ENCODE measurements at regions not wholly inside any gene's neighbourhood (a gene's known extent, or its start where the extent isn't known, plus 50 kb on each side); places are given as distances from the start of the nearest gene placed in this dataset.

GRCh38 chr1:98048751-98049325 lies 128.0 kb upstream of the DPYD start:
- TF ChIP-seq, protein P1, sequence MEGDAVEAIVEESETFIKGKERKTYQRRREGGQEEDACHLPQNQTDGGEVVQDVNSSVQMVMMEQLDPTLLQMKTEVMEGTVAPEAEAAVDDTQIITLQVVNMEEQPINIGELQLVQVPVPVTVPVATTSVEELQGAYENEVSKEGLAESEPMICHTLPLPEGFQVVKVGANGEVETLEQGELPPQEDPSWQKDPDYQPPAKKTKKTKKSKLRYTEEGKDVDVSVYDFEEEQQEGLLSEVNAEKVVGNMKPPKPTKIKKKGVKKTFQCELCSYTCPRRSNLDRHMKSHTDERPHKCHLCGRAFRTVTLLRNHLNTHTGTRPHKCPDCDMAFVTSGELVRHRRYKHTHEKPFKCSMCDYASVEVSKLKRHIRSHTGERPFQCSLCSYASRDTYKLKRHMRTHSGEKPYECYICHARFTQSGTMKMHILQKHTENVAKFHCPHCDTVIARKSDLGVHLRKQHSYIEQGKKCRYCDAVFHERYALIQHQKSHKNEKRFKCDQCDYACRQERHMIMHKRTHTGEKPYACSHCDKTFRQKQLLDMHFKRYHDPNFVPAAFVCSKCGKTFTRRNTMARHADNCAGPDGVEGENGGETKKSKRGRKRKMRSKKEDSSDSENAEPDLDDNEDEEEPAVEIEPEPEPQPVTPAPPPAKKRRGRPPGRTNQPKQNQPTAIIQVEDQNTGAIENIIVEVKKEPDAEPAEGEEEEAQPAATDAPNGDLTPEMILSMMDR (IDR thresholded peaks at IDR 0.05; ENCODE audit: insufficient read depth, low read length) = no peak
- no peak for TF ChIP-seq SPI1 (IDR thresholded peaks at IDR 0.05; ENCODE audit: borderline replicate concordance, low read depth)
- TF ChIP-seq, protein P2, sequence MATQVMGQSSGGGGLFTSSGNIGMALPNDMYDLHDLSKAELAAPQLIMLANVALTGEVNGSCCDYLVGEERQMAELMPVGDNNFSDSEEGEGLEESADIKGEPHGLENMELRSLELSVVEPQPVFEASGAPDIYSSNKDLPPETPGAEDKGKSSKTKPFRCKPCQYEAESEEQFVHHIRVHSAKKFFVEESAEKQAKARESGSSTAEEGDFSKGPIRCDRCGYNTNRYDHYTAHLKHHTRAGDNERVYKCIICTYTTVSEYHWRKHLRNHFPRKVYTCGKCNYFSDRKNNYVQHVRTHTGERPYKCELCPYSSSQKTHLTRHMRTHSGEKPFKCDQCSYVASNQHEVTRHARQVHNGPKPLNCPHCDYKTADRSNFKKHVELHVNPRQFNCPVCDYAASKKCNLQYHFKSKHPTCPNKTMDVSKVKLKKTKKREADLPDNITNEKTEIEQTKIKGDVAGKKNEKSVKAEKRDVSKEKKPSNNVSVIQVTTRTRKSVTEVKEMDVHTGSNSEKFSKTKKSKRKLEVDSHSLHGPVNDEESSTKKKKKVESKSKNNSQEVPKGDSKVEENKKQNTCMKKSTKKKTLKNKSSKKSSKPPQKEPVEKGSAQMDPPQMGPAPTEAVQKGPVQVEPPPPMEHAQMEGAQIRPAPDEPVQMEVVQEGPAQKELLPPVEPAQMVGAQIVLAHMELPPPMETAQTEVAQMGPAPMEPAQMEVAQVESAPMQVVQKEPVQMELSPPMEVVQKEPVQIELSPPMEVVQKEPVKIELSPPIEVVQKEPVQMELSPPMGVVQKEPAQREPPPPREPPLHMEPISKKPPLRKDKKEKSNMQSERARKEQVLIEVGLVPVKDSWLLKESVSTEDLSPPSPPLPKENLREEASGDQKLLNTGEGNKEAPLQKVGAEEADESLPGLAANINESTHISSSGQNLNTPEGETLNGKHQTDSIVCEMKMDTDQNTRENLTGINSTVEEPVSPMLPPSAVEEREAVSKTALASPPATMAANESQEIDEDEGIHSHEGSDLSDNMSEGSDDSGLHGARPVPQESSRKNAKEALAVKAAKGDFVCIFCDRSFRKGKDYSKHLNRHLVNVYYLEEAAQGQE (IDR thresholded peaks at IDR 0.05; ENCODE audit: insufficient replicate concordance, low read depth) = no peak
- no peak for TF ChIP-seq GABPA (IDR thresholded peaks at IDR 0.05; ENCODE audit: low read depth)
- TF ChIP-seq POLR2AphosphoS5 (IDR thresholded peaks at IDR 0.05; ENCODE audit: low read depth) = no peak
- Histone ChIP-seq H3K27ac (replicated peaks) (no peak overlapping the region), H3K4me3 (replicated peaks; ENCODE audit: insufficient read depth, low read length) (no peak overlapping the region), H3K27me3 (ENCODE audit: insufficient read depth, poor library complexity, severe bottlenecking) (peaks cover 66% of the 10 kb centered on the region)
- no peak for DNase-seq (ENCODE audit: low read depth in 1 of 2, low spot score in 1 of 2)

DNA sequence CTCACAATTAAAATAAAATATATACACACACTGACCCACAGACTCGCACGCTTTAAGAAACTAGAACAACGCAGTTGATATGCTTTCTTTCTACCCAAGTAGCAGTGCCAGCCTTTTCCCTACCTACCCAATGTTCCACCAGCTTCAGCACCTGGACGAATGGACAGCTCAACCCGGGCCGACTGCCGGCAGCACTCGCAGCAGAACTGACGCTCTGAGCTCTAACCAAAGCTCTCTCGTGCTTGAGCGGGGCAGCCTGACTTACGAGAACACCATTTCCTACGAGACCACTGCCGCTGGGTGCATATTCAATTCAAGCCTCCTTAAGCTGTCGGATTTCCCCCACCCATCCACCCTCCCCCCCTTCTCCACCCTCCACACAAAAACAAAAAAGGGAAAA lies 127.4 kb upstream of the DPYD start:
- Histone ChIP-seq H3K27ac (replicated peaks) (no peak overlapping the region), H3K4me3 (replicated peaks; ENCODE audit: insufficient read depth, low read length) (no peak overlapping the region), H3K27me3 (ENCODE audit: insufficient read depth, poor library complexity, severe bottlenecking) (peaks cover 60% of the 10 kb centered on the region)
- TF ChIP-seq, protein P2 (IDR thresholded peaks at IDR 0.05; ENCODE audit: insufficient replicate concordance, low read depth) = peak; percentile 98
- no peak for TF ChIP-seq POLR2AphosphoS5 (IDR thresholded peaks at IDR 0.05; ENCODE audit: low read depth)
- DNase-seq (ENCODE audit: low read depth in 1 of 2, low spot score in 1 of 2) = peak in 1 of 2 experiments; percentile 31

DNA sequence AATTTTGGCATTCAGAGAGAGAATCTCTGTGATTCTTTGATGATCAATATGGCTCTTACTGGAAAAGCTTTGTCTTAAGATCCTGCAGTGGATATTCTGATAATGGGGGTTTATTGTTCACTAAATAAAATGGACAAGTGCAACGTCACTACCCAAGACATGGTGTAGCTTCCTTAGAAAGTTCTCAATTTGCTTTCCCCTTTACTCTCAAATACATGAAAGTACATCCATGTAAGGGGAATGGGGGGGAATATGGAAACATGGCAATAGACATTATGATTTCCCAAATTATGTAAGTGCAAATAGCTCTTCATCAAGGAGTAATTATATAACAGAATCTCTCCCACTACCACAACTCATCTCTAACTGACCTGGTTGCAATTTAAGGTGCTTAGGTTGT lies 126.3 kb upstream of the DPYD start:
- H3K27ac ChIP-seq (replicated peaks) = no peak overlapping the region
- H3K4me3 ChIP-seq (replicated peaks; ENCODE audit: insufficient read depth, low read length) = no peak overlapping the region
- DNase-seq (ENCODE audit: low read depth in 1 of 2, low spot score in 1 of 2) = no peak
- TF ChIP-seq, protein P2 (IDR thresholded peaks at IDR 0.05; ENCODE audit: insufficient replicate concordance, low read depth) = no peak
- TF ChIP-seq, protein P1 (IDR thresholded peaks at IDR 0.05; ENCODE audit: insufficient read depth, low read length) = no peak
- TF ChIP-seq POLR2AphosphoS5 (IDR thresholded peaks at IDR 0.05; ENCODE audit: low read depth) = no peak
- TF ChIP-seq SPI1 (IDR thresholded peaks at IDR 0.05; ENCODE audit: borderline replicate concordance, low read depth) = no peak
- no peak for TF ChIP-seq GABPA (IDR thresholded peaks at IDR 0.05; ENCODE audit: low read depth)
- H3K27me3 ChIP-seq (ENCODE audit: insufficient read depth, poor library complexity, severe bottlenecking) = peaks cover 49% of the 10 kb centered on the region
